HG03175 (cell line): ENCODE measurements at regions not wholly inside any gene's neighbourhood (a gene's known extent, or its start where the extent isn't known, plus 50 kb on each side); places are given as distances from the start of the nearest gene placed in this dataset.

Source experiments
- ATAC-seq: cut with Tn5 transposase; IDR thresholded peaks from one replicate; pipeline ENCODE4 v1.9.1; 2021; ENCODE audit warnings: mild to moderate bottlenecking, moderate library complexity; ENCODE audit not compliant: unreplicated experiment

DNA sequence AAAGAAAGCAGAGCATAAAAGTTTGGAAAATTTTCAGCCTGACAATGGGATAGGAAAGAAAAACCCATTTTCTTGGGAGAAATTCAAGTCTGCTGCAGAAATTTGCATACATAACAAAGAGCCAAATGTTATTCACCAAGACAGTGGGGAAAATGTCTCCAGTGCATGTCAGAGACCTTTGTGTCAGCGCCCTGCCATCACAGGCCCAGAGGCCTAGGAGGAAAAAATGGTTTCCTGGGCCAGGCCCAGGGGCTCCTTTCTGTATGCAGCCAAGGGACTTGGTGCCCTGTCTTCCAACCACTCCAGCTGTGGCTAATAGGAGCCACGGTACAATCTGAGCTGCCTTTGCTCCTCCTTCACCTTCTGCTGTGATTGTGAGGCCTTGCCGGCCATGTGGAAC, 189.1 kb upstream of the PITRM1 start:
- ATAC-seq, result no peak

DNA sequence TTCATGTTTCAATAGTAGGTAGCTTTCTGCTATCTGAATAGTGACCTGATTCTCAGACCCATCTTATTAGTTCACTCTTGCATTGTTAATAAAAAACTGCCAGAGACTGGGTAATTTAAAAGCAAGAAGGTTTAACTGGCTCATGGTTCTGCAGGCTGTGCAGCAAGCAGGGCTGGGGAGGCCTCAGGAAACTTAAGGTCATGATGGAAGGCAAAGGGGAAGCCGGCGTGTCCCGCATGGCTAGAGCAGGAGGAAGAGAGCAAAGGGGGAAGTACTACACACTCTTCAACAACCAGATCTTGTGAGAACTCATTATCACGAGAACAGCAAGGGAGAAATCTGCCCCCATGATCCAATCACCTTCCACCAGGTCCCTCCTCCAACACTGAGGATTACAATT, 185.2 kb upstream of the PITRM1 start:
- no peak for ATAC-seq

DNA sequence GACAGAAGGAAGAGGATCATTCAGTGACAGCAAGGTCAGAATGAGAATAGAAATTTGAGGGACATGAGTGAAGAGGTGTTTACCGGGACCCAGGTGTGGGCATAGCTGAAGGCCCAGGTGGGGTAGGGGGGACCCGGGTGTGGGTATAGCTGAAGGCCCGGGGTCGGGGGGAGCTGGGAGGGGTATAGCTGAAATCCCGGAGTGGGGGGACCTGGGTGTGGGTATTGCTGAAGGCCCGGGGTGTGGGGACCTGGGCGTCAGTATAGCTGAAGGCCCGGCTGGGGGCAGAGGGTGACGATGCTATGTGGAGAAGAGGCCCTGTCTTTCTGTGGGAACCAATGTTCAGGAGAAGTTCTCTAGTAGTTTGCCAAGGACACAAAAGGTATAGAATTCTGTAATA, 183.0 kb upstream of the PITRM1 start:
- ATAC-seq, result no peak

GRCh38 chr10:3354174-3354900, 181.8 kb upstream of the PITRM1 start:
- no peak for ATAC-seq

DNA sequence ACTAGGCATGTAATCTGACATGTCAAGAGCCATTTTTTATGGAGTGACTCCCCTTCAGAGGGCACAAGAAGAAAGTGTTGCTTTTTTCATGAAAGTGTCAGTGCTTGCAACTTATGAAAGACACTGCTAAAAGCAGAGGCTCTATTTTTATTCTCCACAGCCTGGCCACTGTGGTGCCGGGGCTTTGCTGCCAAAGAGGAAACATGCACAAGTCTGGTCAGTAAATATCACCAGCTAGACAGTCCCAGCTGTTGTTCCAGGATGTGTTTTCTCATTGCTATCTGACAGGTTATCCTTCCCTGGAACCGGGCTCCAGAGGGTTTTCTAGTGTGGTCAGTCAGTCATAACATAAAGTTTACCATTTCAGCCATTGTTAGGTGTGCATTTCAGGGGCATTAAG, 180.7 kb upstream of the PITRM1 start:
- ATAC-seq, result no peak

DNA sequence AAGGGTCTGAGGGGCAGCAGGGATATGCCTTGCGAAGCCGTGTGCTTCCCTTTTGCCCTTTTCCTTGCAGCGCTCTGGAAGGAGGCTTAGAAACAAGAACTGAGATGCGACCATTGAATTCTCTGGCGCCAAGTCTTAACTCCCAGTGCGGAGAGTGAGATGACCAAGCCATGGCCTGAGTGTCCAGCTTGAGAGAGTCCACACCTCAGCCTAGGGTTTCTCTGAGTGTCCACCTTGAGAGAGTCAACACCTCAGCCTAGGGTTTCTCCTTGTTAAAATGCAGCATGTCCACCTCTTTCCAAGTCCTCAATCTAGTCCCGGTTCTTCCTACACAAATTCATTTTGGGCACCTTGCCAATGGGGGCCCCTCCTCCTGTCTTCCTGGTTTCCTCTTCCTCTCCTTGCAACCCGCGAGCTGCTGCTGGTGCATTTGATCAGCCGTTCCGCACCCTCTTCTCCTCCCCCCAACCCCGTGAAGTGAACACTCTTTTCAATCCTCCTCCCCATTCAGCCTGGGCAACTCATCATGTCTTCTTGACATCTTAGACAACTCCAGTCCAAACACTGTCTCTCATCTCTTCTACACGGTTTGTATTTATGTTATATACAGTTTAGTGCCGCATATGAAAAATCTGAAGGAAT, 178.2 kb upstream of the PITRM1 start:
- ATAC-seq, result no peak

DNA sequence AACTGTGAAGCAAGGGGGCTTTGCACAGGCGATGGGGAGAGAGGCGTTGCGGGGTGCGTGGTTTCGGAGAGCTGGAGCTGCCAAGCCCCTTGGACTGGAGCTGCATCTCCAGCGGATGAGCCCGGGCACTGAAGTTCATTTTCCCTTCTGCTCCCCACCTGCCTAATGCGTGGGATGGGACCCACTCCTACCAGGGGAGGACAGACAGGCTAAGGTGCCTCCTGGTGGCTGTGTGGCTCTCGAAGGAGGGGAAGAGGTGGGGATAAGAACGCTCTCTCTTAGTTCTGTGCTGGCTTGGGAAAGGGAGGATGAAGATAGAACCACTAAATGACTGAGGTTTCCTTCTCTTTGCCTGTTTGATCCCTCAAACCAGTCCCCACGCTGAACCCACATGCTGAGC, 177.6 kb upstream of the PITRM1 start:
- no peak for ATAC-seq

DNA sequence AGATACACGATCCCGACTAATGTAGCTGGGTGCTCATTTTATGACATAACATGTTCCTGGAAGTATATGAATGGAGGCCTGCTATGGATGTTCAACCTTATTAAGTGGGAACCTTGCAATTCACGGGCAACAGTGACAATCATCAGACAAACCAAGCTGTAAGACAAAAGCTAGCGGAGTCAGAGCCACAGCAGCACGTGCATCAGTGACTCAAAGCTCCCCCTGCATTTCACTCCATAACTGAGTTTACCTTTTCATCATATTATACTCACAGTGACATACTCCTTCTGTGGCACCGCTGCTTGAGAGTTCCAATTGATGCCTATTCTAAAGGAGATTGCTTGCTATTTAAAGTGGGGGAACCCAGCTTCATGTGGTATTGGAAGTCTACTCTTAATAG, 176.0 kb upstream of the PITRM1 start:
- ATAC-seq, result no peak

- no peak for ATAC-seq
These were observed 175.0 kb upstream of the PITRM1 start for GRCh38 chr10:3347413-3348182.

DNA sequence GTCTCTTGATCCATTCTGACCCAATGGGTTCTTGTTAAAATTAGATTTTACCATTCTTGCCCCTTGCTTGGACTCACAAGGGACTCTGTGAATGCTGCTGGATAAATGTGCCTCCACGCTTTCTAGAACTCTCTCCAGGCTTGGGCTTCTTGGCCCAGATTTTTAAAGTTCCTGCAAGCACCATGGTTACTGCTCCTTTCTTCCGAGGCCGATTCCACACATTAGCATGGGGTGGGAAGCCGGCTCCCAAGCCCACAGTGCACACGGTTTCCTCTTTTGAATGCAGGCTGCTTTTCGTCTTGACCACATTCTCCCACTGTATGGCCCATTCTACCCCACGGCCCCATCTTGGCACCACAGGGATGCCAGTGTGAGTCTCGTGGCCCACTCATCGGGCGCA, 174.3 kb upstream of the PITRM1 start:
- no peak for ATAC-seq

DNA sequence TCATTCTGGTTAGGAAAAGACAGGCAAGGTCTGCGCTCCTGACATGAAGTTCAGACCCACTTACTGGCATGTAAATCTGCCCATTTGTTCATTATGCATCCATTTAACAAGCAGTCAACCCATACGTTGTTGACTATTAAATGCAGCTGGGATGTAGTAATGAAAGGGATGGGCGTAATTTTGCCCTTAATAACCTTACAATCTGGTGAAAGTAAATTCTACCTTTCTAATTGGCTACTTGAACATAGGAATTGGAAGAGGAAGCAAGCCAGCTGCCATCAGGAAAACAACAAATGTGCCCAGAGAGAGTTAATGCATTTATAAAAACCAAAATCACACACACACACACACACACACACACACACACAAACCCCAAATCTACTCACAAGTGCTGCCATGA, 170.2 kb upstream of the PITRM1 start:
- ATAC-seq, result no peak

GRCh38 chr10:3340127-3340730, 167.6 kb upstream of the PITRM1 start:
- ATAC-seq, result no peak

- no peak for ATAC-seq
These were observed 167.0 kb upstream of the PITRM1 start for GRCh38 chr10:3339531-3339950.

DNA sequence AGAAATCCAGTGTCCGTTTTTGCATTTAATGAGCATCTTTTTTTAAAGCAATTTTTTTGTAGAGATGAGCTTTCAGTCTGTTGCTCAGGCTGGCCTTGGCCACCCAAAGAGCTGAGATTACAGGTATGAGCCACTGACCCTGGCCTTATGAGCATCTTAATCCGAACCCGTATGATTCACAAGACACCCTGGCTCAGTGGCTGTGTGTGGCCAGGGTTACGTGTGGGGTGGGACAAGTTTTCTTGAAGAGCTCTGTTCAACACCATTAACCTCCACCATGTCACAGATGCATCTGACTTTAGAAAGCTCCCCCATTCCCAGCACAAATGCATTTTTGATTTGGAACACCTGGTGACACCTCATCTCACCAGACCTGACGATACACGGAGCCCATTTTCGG, 166.5 kb upstream of the PITRM1 start:
- ATAC-seq, result no peak

DNA sequence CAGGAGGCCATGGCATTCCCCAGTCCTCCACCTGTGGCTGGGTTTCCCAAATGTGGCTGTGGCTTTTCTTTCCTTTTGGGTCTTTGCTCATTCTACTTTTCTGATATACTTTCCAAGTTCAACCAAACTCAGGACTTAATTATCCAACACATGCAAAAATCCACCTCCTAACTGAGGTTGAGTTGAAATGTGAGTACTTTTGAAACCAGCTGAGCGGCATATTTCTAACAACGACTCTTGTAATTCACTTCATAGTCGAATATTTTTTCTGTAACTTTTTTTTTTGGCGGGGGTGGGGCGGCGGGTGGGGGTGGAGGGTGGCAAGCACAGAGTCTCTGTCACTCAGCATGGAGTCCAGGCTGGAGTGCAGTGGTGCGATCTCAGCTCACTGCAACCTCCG, 165.2 kb upstream of the PITRM1 start:
- no peak for ATAC-seq

GRCh38 chr10:3336673-3337293, 164.2 kb upstream of the PITRM1 start:
- no peak for ATAC-seq

DNA sequence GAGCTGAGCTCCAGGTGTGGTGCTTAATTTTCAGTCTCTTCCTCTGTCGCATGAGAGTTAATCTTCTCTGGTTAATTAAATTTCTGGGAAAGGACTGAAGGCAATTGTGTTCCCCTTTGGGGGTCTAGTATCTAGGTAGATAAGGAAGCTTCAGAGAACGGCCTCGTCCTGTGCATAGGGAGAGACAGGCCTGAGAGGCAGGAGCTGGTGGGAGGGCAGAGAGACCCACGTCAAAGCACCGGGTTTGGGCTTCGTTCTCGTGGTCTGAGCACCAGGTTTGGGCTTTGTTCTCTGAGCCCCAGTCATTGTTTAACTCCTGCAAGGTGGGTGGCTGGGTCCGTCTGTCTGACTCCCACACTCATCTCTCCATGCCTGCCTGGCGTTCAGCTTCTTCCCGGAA, 160.8 kb upstream of the PITRM1 start:
- ATAC-seq, result no peak

GRCh38 chr10:3331690-3332230, 159.2 kb upstream of the PITRM1 start:
- no peak for ATAC-seq

DNA sequence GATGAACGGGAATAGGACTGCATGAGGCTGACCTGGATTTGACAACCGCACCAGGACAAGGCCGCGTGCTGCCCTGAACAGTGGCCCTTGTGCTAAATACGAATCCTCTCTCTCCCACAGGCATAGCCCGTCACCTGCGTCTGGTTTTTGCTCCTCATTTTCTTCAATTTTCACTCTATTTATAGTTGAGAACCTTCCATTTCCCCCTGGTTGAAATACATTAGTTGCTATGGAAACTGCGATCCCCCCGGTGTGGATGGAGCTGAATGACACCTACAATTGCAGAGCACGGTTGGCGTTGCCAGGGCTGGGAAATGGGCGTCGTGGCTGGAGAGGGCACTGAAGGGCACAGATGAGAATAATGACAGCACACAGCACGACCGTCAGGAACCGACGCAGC, 158.6 kb upstream of the PITRM1 start:
- ATAC-seq, result no peak

GRCh38 chr10:3330663-3331062, 158.1 kb upstream of the PITRM1 start:
- ATAC-seq, result no peak
